HEK293 (cell line): ENCODE measurements at regions not wholly inside any gene's neighbourhood (a gene's known extent, or its start where the extent isn't known, plus 50 kb on each side); places are given as distances from the start of the nearest gene placed in this dataset.

ENCODE experiments used
- CTCF ChIA-PET: fragments of 350-600 bp; formaldehyde crosslinking; extraction: SDS; loops from one replicate; lab custom pipeline; 2021; ENCODE audit warnings: antibody characterized with exemption; lab: Yijun Ruan, JAX
- POLR2A ChIA-PET: fragments of 300-600 bp; formaldehyde crosslinking; extraction: SDS; loops from one replicate; lab custom pipeline; 2020; ENCODE audit warnings: antibody characterized with exemption, inconsistent platforms; lab: Yijun Ruan, JAX
- H3K27ac ChIP-seq: fragments of 200-500 bp; sonication (Bioruptor generic); 2 replicates; pipeline ENCODE4 v1.5.1; 2014; ENCODE audit warnings: low read depth, low read length, control low read depth, inconsistent platforms; ENCODE audit errors: extremely low read depth
- H3K36me3 ChIP-seq, 2 experiments: fragments of 200-500 bp in 1 of 2; sonication (Bioruptor generic) in 1 of 2; 1 replicate in 1 of 2; 2 replicates in 1 of 2; pipeline ENCODE4 v1.5.1; 2014 to 2017; ENCODE audit warnings: inconsistent platforms in 2 of 2, low read length in 2 of 2; ENCODE audit not compliant: control insufficient read depth in 2 of 2, insufficient read depth in 1 of 2
- H3K4me1 ChIP-seq: fragments of 200-500 bp; sonication (Bioruptor generic); 2 replicates; pipeline ENCODE4 v1.5.1; 2014; ENCODE audit warnings: mild to moderate bottlenecking, low read length, inconsistent platforms; ENCODE audit not compliant: control insufficient read depth, insufficient read depth
- H3K4me3 ChIP-seq: 2 replicates; pipeline ENCODE4 v1.5.1; 2011; ENCODE audit warnings: low read depth, mild to moderate bottlenecking, control low read depth, low read length, moderate library complexity
- H3K9me3 ChIP-seq: fragments of 200-500 bp; sonication (Bioruptor generic); 2 replicates; pipeline ENCODE4 v1.5.1; 2014; ENCODE audit warnings: low read depth, low read length, inconsistent platforms; ENCODE audit not compliant: control insufficient read depth, insufficient read depth
- KLF16 ChIP-seq: fragments of 450-650 bp; formaldehyde crosslinking; IDR thresholded peaks from 2 replicates; pipeline ENCODE4 v1.5.1; 2017; ENCODE audit warnings: missing biosample characterization, missing genetic modification characterization
- KLF8 ChIP-seq: fragments of 450-650 bp; formaldehyde crosslinking; IDR thresholded peaks from 2 replicates; pipeline ENCODE4 v1.5.1; 2016; ENCODE audit warnings: missing biosample characterization, missing genetic modification characterization
- SCRT2 ChIP-seq: fragments of 450-650 bp; formaldehyde crosslinking; IDR thresholded peaks from 2 replicates; pipeline ENCODE4 v1.5.1; 2016; ENCODE audit warnings: missing biosample characterization, missing genetic modification characterization
- ZBTB1 ChIP-seq: fragments of 450-650 bp; formaldehyde crosslinking; IDR thresholded peaks from 2 replicates; pipeline ENCODE4 v1.5.1; 2016; ENCODE audit warnings: missing biosample characterization, missing genetic modification characterization
- ZBTB17 ChIP-seq: fragments of 450-650 bp; formaldehyde crosslinking; IDR thresholded peaks from 2 replicates; pipeline ENCODE4 v1.5.1; 2016; ENCODE audit warnings: missing biosample characterization, missing genetic modification characterization
- ZNF138 ChIP-seq: fragments of 450-650 bp; formaldehyde crosslinking; IDR thresholded peaks from 2 replicates; pipeline ENCODE4 v1.5.1; 2016; ENCODE audit warnings: missing biosample characterization, missing genetic modification characterization, borderline replicate concordance
- ZNF146 ChIP-seq: fragments of 450-650 bp; formaldehyde crosslinking; IDR thresholded peaks from 2 replicates; pipeline ENCODE4 v1.5.1; 2016; ENCODE audit warnings: missing biosample characterization, missing genetic modification characterization
- ZNF600 ChIP-seq: fragments of 450-650 bp; formaldehyde crosslinking; IDR thresholded peaks from 2 replicates; pipeline ENCODE4 v1.5.1; 2016; ENCODE audit warnings: missing biosample characterization, missing genetic modification characterization
- ZNF654 ChIP-seq: fragments of 450-650 bp; formaldehyde crosslinking; IDR thresholded peaks from 2 replicates; pipeline ENCODE4 v1.5.1; 2016; ENCODE audit warnings: low read depth, missing biosample characterization, missing genetic modification characterization
- ZNF701 ChIP-seq: fragments of 450-650 bp; formaldehyde crosslinking; IDR thresholded peaks from 2 replicates; pipeline ENCODE4 v1.5.1; 2016; ENCODE audit warnings: missing biosample characterization, missing genetic modification characterization
- ZNF747 ChIP-seq: fragments of 450-650 bp; formaldehyde crosslinking; IDR thresholded peaks from 2 replicates; pipeline ENCODE4 v1.5.1; 2016; ENCODE audit warnings: missing biosample characterization, missing genetic modification characterization
- ZNF792 ChIP-seq: fragments of 450-650 bp; formaldehyde crosslinking; IDR thresholded peaks from 2 replicates; pipeline ENCODE4 v1.5.1; 2016; ENCODE audit warnings: missing biosample characterization, missing genetic modification characterization
- ZNF830 ChIP-seq: fragments of 450-650 bp; IDR thresholded peaks from 2 replicates; pipeline ENCODE4 v1.5.0; 2018; ENCODE audit warnings: missing biosample characterization, missing genetic modification characterization, low read depth, mild to moderate bottlenecking, moderate library complexity
- ZNF843 ChIP-seq: fragments of 450-650 bp; formaldehyde crosslinking; IDR thresholded peaks from 2 replicates; pipeline ENCODE4 v1.5.1; 2016; ENCODE audit warnings: missing biosample characterization, missing genetic modification characterization
- TF ChIP-seq, protein P1 (sequence below): fragments of 450-650 bp; formaldehyde crosslinking; IDR thresholded peaks from 2 replicates; pipeline ENCODE4 v1.5.1; 2016; ENCODE audit warnings: missing biosample characterization, missing genetic modification characterization
- TF ChIP-seq, protein P2 (sequence below): fragments of 450-650 bp; formaldehyde crosslinking; IDR thresholded peaks from 2 replicates; pipeline ENCODE4 v1.5.1; 2016; ENCODE audit warnings: missing biosample characterization, missing genetic modification characterization

DNA sequence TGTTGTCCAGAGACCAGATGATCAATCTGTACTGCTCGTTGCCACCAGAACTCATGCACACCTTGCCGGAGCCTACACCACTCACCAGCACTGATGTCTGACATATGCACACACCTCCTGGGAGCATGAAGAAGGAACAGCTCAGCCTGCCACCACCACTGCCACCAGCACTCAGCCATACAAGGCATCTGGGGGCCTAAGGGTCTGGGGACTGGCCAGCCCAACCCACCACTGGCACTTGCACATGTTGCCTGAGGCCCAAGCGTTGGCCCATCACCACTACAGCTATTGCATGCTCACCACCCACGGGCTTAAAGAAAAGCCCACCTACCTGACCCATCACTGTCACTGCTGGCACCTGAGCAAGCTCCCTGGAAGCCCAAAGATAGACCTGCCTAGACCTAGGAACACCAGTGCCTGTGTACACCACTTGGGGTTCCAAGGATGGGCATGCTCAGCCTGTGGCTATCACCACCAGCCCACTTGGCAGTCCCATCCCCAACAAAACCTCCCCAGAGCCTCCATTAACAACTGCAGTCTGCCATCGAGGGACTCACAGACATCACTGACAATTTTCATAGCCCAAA is 174.3 kb upstream of the GRID2 start:
- H3K9me3 ChIP-seq = no peaks in the 10 kb centered on the region
- ChIA-PET POLR2A (no interaction called here), CTCF (interaction anchor here (0.6 kb wide), 1 partner anchor 34 kb away, joined by 3 read pairs; no protein-coding TSS in a partner anchor)
- H3K27ac ChIP-seq = no peak overlapping the region
- no peak for TF ChIP-seq KLF16 (tag by site-specific recombination)
- no peak for TF ChIP-seq KLF8
- no peak for TF ChIP-seq ZBTB1 (tag by site-specific recombination)
- TF ChIP-seq, protein P1, sequence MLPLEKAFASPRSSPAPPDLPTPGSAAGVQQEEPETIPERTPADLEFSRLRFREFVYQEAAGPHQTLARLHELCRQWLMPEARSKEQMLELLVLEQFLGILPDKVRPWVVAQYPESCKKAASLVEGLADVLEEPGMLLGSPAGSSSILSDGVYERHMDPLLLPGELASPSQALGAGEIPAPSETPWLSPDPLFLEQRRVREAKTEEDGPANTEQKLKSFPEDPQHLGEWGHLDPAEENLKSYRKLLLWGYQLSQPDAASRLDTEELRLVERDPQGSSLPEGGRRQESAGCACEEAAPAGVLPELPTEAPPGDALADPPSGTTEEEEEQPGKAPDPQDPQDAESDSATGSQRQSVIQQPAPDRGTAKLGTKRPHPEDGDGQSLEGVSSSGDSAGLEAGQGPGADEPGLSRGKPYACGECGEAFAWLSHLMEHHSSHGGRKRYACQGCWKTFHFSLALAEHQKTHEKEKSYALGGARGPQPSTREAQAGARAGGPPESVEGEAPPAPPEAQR (tag by site-specific recombination) = no peak
- no peak for TF ChIP-seq ZNF747
- no peak for TF ChIP-seq ZNF701 (tag by site-specific recombination)
- no peak for TF ChIP-seq ZNF792
- TF ChIP-seq ZNF843 (tag by site-specific recombination) = no peak
- no peak for TF ChIP-seq ZNF600 (tag by site-specific recombination)
- no peak for TF ChIP-seq SCRT2
- no peak for TF ChIP-seq ZBTB17 (tag by site-specific recombination)
- TF ChIP-seq, protein P2, sequence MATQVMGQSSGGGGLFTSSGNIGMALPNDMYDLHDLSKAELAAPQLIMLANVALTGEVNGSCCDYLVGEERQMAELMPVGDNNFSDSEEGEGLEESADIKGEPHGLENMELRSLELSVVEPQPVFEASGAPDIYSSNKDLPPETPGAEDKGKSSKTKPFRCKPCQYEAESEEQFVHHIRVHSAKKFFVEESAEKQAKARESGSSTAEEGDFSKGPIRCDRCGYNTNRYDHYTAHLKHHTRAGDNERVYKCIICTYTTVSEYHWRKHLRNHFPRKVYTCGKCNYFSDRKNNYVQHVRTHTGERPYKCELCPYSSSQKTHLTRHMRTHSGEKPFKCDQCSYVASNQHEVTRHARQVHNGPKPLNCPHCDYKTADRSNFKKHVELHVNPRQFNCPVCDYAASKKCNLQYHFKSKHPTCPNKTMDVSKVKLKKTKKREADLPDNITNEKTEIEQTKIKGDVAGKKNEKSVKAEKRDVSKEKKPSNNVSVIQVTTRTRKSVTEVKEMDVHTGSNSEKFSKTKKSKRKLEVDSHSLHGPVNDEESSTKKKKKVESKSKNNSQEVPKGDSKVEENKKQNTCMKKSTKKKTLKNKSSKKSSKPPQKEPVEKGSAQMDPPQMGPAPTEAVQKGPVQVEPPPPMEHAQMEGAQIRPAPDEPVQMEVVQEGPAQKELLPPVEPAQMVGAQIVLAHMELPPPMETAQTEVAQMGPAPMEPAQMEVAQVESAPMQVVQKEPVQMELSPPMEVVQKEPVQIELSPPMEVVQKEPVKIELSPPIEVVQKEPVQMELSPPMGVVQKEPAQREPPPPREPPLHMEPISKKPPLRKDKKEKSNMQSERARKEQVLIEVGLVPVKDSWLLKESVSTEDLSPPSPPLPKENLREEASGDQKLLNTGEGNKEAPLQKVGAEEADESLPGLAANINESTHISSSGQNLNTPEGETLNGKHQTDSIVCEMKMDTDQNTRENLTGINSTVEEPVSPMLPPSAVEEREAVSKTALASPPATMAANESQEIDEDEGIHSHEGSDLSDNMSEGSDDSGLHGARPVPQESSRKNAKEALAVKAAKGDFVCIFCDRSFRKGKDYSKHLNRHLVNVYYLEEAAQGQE (tag by site-specific recombination) = no peak
- no peaks in the 10 kb centered on the region for H3K36me3 ChIP-seq
- H3K4me1 ChIP-seq = no peaks in the 10 kb centered on the region
- no peak overlapping the region for H3K4me3 ChIP-seq

DNA sequence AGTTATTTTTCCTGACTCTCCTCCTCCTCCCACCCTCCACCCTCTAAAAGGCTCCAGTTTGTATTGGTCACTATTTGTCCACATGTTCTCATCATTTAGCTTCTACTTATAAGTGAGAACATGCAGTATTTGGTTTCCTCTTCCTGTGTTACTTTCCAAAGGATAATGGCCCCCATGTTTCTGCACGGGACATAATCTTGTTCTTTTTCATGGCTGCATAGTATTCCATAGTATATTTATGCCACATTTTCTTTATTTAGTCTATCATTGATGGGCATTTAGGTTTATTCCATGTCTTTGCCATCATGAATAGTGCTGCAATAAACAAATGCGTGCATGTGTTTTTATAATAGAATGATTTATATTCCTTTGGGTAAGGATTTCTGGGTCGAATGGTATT is 167.3 kb upstream of the GRID2 start:
- Histone ChIP-seq H3K27ac (no peak overlapping the region), H3K9me3 (no peaks in the 10 kb centered on the region), H3K36me3 (no peaks in the 10 kb centered on the region), H3K4me3 (no peak overlapping the region), H3K4me1 (no peaks in the 10 kb centered on the region)
- POLR2A ChIA-PET = no interaction called here
- CTCF ChIA-PET = no interaction called here
- no peak for TF ChIP-seq ZNF830
- peak; percentile 65; the same call in 1 of the 2 replicates for TF ChIP-seq ZNF146 (tag by site-specific recombination)

DNA sequence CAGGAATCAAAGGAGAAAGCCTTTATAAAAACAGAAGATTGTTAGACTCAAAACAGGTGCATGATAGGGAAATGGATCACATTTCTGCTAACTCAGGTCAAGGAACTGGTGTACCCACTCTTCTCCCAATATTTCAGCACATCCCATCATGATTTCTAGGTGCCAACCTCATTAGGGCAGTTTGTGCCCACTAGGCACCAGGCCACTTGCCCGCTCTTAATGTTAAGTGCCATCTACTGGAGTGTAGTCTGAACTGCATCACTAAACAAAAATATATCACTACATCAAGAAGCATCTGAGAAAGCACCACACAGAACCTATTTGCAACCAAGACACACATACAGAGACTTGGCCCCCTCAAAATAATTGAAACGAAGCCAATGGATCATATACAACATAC is 140.4 kb upstream of the GRID2 start:
- Histone ChIP-seq H3K4me1 (no peaks in the 10 kb centered on the region), H3K9me3 (no peaks in the 10 kb centered on the region), H3K27ac (no peak overlapping the region), H3K36me3 (no peaks in the 10 kb centered on the region), H3K4me3 (no peak overlapping the region)
- TF ChIP-seq ZNF138 (tag by site-specific recombination) (no peak), ZNF654 (tag by site-specific recombination) (0 out of 2 replicates have a peak, but pooled peaks have one; percentile 4)
- POLR2A ChIA-PET = no interaction called here
- CTCF ChIA-PET = interaction anchor here (0.5 to 0.6 kb wide), 2 partner anchors 34 to 1761 kb away, joined by 3 to 5 read pairs; no protein-coding TSS in a partner anchor
